Neural cell (in vitro differentiated cells): ENCODE measurements at regions not wholly inside any gene's neighbourhood (a gene's known extent, or its start where the extent isn't known, plus 50 kb on each side); places are given as distances from the start of the nearest gene placed in this dataset.

Source experiments
- H2AFZ ChIP-seq: fragments of 200-600, 300-800 bp; sonication (generic), shearing (Covaris generic); 2 replicates; pipeline ENCODE4 v1.6.0; 2014; ENCODE audit warnings: low read depth, mild to moderate bottlenecking, antibody characterized with exemption, low read length, moderate library complexity
- H3F3A ChIP-seq: fragments of 200-600 bp; shearing (Covaris generic); 2 replicates; pipeline ENCODE4 v1.6.1; 2016; ENCODE audit warnings: mild to moderate bottlenecking, moderate library complexity, mixed read lengths, antibody characterized with exemption, low read length; ENCODE audit not compliant: insufficient read depth, poor library complexity, severe bottlenecking
- H3K27ac ChIP-seq: fragments of 200-600, 300-800 bp; sonication (generic), shearing (Covaris generic); 2 replicates; pipeline ENCODE4 v1.5.1; 2014; ENCODE audit warnings: mild to moderate bottlenecking, low read length, moderate library complexity
- H3K27me3 ChIP-seq: fragments of 300-800, 200-600 bp; sonication (generic), shearing (Covaris generic); 2 replicates; pipeline ENCODE4 v1.6.0; 2014; ENCODE audit warnings: mild to moderate bottlenecking, low read depth, low read length, moderate library complexity; ENCODE audit not compliant: insufficient read depth
- H3K36me3 ChIP-seq: fragments of 300-800, 200-600 bp; sonication (generic), shearing (Covaris generic); 2 replicates; pipeline ENCODE4 v1.5.1; 2014; ENCODE audit warnings: mild to moderate bottlenecking, antibody characterized with exemption, low read length, moderate library complexity; ENCODE audit not compliant: insufficient read depth
- H3K4me2 ChIP-seq: fragments of 300-800, 200-600 bp; sonication (generic), shearing (Covaris generic); 2 replicates; pipeline ENCODE4 v1.6.0; 2014; ENCODE audit warnings: mild to moderate bottlenecking, low read length
- H3K4me3 ChIP-seq: fragments of 300-800, 200-600 bp; sonication (generic), shearing (Covaris generic); 2 replicates; pipeline ENCODE4 v1.5.1; 2014; ENCODE audit warnings: mild to moderate bottlenecking, low read length, moderate library complexity
- H3K79me2 ChIP-seq: fragments of 200-600 bp; shearing (Covaris generic); replicated peaks from 2 replicates; pipeline ENCODE4 v1.6.0; 2014; ENCODE audit warnings: mild to moderate bottlenecking, low read length, moderate library complexity; ENCODE audit not compliant: insufficient read depth
- H3K9ac ChIP-seq: fragments of 300-800, 200-600 bp; sonication (generic), shearing (Covaris generic); 2 replicates; pipeline ENCODE4 v1.6.1; 2016; ENCODE audit warnings: mild to moderate bottlenecking, low read length, mixed read lengths
- H3K9me2 ChIP-seq: fragments of 200-600 bp; shearing (Covaris generic); 2 replicates; pipeline ENCODE4 v1.6.1; 2016; ENCODE audit warnings: mild to moderate bottlenecking, low read length, mixed read lengths; ENCODE audit not compliant: insufficient read depth
- H3K9me3 ChIP-seq: fragments of 200-600, 300-800 bp; sonication (generic), shearing (Covaris generic); 2 replicates; pipeline ENCODE4 v1.6.1; 2016; ENCODE audit warnings: mild to moderate bottlenecking, mixed run types, low read length, moderate library complexity, mixed read lengths
- H4K20me1 ChIP-seq: fragments of 200-600 bp; shearing (Covaris generic); 2 replicates; pipeline ENCODE4 v1.6.1; 2016; ENCODE audit warnings: mild to moderate bottlenecking, mixed run types; ENCODE audit not compliant: insufficient read depth
- EP300 ChIP-seq: fragments of 450-650 bp; conservative IDR thresholded peaks from 2 replicates; pipeline ENCODE4 v1.6.1; 2014; ENCODE audit warnings: antibody characterized with exemption, mild to moderate bottlenecking, moderate library complexity; ENCODE audit not compliant: poor library complexity, severe bottlenecking
- EZH2 ChIP-seq: fragments of 200-600, 300-800 bp; shearing (Covaris generic), sonication (generic); IDR thresholded peaks from 2 replicates; pipeline ENCODE4 v1.6.1; 2014; ENCODE audit warnings: antibody characterized with exemption, low read length, borderline replicate concordance, mild to moderate bottlenecking; ENCODE audit not compliant: insufficient read depth, poor library complexity, severe bottlenecking
- MXI1 ChIP-seq: fragments of 450-650 bp; conservative IDR thresholded peaks from 2 replicates; pipeline ENCODE4 v1.6.1; 2014; ENCODE audit warnings: antibody characterized with exemption, mild to moderate bottlenecking; ENCODE audit not compliant: poor library complexity, severe bottlenecking
- POLR2AphosphoS5 ChIP-seq: IDR thresholded peaks from 2 replicates; pipeline ENCODE4 v1.6.1; 2012
- RAD21 ChIP-seq: fragments of 450-650 bp; conservative IDR thresholded peaks from 2 replicates; pipeline ENCODE4 v1.6.1; 2014; ENCODE audit warnings: antibody characterized with exemption, mild to moderate bottlenecking, moderate library complexity
- SMC3 ChIP-seq: fragments of 450-650 bp; conservative IDR thresholded peaks from 2 replicates; pipeline ENCODE4 v1.6.1; 2014; ENCODE audit warnings: antibody characterized with exemption, mild to moderate bottlenecking, moderate library complexity; ENCODE audit not compliant: poor library complexity
- TAF1 ChIP-seq: IDR thresholded peaks from 2 replicates; pipeline ENCODE4 v1.6.1; 2012; ENCODE audit warnings: low read depth
- TF ChIP-seq, protein P1 (sequence below): IDR thresholded peaks from 2 replicates; pipeline ENCODE4 v1.6.1; 2012; ENCODE audit warnings: borderline replicate concordance
- TF ChIP-seq, protein P2 (sequence below): fragments of 450-650 bp; IDR thresholded peaks from 2 replicates; pipeline ENCODE4 v1.5.1; 2014; ENCODE audit warnings: antibody characterized with exemption, mild to moderate bottlenecking, moderate library complexity; ENCODE audit not compliant: poor library complexity, severe bottlenecking

- H3K9ac ChIP-seq = no peak overlapping the region
- no peaks in the 10 kb centered on the region for H3F3A ChIP-seq
- no peaks in the 10 kb centered on the region for H3K9me3 ChIP-seq
- H2AFZ ChIP-seq = no peak overlapping the region
- no peaks in the 10 kb centered on the region for H3K9me2 ChIP-seq
- TF ChIP-seq MXI1 (no peak), TAF1 (no peak), POLR2AphosphoS5 (no peak), RAD21 (no peak), EP300 (no peak), SMC3 (no peak)
- TF ChIP-seq, protein P1, sequence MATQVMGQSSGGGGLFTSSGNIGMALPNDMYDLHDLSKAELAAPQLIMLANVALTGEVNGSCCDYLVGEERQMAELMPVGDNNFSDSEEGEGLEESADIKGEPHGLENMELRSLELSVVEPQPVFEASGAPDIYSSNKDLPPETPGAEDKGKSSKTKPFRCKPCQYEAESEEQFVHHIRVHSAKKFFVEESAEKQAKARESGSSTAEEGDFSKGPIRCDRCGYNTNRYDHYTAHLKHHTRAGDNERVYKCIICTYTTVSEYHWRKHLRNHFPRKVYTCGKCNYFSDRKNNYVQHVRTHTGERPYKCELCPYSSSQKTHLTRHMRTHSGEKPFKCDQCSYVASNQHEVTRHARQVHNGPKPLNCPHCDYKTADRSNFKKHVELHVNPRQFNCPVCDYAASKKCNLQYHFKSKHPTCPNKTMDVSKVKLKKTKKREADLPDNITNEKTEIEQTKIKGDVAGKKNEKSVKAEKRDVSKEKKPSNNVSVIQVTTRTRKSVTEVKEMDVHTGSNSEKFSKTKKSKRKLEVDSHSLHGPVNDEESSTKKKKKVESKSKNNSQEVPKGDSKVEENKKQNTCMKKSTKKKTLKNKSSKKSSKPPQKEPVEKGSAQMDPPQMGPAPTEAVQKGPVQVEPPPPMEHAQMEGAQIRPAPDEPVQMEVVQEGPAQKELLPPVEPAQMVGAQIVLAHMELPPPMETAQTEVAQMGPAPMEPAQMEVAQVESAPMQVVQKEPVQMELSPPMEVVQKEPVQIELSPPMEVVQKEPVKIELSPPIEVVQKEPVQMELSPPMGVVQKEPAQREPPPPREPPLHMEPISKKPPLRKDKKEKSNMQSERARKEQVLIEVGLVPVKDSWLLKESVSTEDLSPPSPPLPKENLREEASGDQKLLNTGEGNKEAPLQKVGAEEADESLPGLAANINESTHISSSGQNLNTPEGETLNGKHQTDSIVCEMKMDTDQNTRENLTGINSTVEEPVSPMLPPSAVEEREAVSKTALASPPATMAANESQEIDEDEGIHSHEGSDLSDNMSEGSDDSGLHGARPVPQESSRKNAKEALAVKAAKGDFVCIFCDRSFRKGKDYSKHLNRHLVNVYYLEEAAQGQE = no peak
- H3K4me2 ChIP-seq = no peak overlapping the region
- no peak overlapping the region for H3K27ac ChIP-seq
- no peaks in the 10 kb centered on the region for H3K79me2 ChIP-seq
- H4K20me1 ChIP-seq = no peaks in the 10 kb centered on the region
- no peak overlapping the region for H3K4me3 ChIP-seq
- no peaks in the 10 kb centered on the region for H3K36me3 ChIP-seq
- H3K27me3 ChIP-seq = no peaks in the 10 kb centered on the region
Observed at GRCh38 chr4:20086067-20086798, 165.5 kb upstream of the SLIT2 start.

DNA sequence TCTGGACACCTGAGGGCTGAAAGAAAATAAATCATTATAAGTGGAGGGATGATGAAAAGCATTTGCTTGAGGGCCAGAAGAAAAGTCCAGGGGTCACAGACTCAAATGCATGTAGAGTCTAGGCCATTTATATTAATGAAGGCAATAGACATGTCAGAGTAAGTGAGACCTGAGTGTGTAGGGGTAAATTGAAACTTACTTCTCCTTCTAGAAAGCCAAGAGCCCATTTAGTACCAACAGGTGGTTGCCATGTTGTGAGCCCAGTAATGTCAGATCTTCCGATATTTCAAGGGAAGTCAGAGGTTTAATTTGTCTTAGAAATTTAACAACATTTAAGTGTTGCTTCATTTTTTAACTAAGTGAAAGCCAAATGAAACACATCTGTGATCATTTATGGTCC lies 166.1 kb upstream of the SLIT2 start:
- Histone ChIP-seq H3K79me2 (no peaks in the 10 kb centered on the region), H2AFZ (no peak overlapping the region), H3K27ac (no peak overlapping the region), H3K9me3 (no peaks in the 10 kb centered on the region), H3K9me2 (no peaks in the 10 kb centered on the region), H3K4me3 (no peak overlapping the region), H3F3A (no peaks in the 10 kb centered on the region), H3K9ac (no peak overlapping the region), H3K36me3 (no peaks in the 10 kb centered on the region), H4K20me1 (no peaks in the 10 kb centered on the region), H3K4me2 (no peak overlapping the region), H3K27me3 (no peaks in the 10 kb centered on the region)
- TF ChIP-seq POLR2AphosphoS5 (no peak), RAD21 (no peak), TAF1 (no peak), EP300 (no peak)
- TF ChIP-seq, protein P2, sequence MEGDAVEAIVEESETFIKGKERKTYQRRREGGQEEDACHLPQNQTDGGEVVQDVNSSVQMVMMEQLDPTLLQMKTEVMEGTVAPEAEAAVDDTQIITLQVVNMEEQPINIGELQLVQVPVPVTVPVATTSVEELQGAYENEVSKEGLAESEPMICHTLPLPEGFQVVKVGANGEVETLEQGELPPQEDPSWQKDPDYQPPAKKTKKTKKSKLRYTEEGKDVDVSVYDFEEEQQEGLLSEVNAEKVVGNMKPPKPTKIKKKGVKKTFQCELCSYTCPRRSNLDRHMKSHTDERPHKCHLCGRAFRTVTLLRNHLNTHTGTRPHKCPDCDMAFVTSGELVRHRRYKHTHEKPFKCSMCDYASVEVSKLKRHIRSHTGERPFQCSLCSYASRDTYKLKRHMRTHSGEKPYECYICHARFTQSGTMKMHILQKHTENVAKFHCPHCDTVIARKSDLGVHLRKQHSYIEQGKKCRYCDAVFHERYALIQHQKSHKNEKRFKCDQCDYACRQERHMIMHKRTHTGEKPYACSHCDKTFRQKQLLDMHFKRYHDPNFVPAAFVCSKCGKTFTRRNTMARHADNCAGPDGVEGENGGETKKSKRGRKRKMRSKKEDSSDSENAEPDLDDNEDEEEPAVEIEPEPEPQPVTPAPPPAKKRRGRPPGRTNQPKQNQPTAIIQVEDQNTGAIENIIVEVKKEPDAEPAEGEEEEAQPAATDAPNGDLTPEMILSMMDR = no peak

- Histone ChIP-seq H3K9me2 (no peaks in the 10 kb centered on the region), H3F3A (no peaks in the 10 kb centered on the region), H3K9ac (no peak overlapping the region), H3K79me2 (no peaks in the 10 kb centered on the region), H2AFZ (no peak overlapping the region), H4K20me1 (no peaks in the 10 kb centered on the region), H3K4me2 (no peak overlapping the region), H3K36me3 (no peaks in the 10 kb centered on the region), H3K27ac (no peak overlapping the region), H3K4me3 (no peak overlapping the region), H3K9me3 (no peaks in the 10 kb centered on the region), H3K27me3 (no peaks in the 10 kb centered on the region)
- TF ChIP-seq EZH2 (no peak), MXI1 (no peak), EP300 (no peak), POLR2AphosphoS5 (no peak), SMC3 (no peak), RAD21 (no peak)
- TF ChIP-seq, protein P1 = no peak
- TF ChIP-seq, protein P2 = no peak
Observed at GRCh38 chr4:20085156-20085555, 166.5 kb upstream of the SLIT2 start.
